B cell (primary cell): ENCODE measurements at regions not wholly inside any gene's neighbourhood (a gene's known extent, or its start where the extent isn't known, plus 50 kb on each side); places are given as distances from the start of the nearest gene placed in this dataset.

Experiments used
- ATAC-seq: fragments of 200-7000 bp; cut with Tn5 transposase; one replicate; pipeline ENCODE4 v1.10.0; 2021; ENCODE audit warnings: low read depth, mild to moderate bottlenecking, moderate number of reproducible peaks, moderate library complexity
- CTCF ChIA-PET: fragments of 350-600 bp; sonication (Branson Sonifier 250); formaldehyde crosslinking; loops from one replicate; lab custom pipeline; 2021; ENCODE audit warnings: antibody characterized with exemption, inconsistent platforms; lab: Charles Lee
- POLR2A ChIA-PET: fragments of 350-600 bp; sonication (Branson Sonifier 250); formaldehyde crosslinking; loops from one replicate; lab custom pipeline; 2021; ENCODE audit warnings: antibody characterized with exemption; lab: Charles Lee
- DNase-seq: peaks from one replicate; pipeline ENCODE4 v3.0.0; 2013
- H2AFZ ChIP-seq: 2 replicates; pipeline ENCODE4 v1.6.1; 2012; ENCODE audit warnings: mild to moderate bottlenecking, low read depth, low read length; ENCODE audit not compliant: insufficient read depth, poor library complexity, severe bottlenecking
- H3K27ac ChIP-seq, 2 donors: 1 replicate in 1 of 2; 2 replicates in 1 of 2; pipeline ENCODE4 v1.5.1; 2012 to 2013; ENCODE audit warnings: low read length in 2 of 2, mild to moderate bottlenecking in 2 of 2, moderate library complexity in 1 of 2
- H3K27me3 ChIP-seq, 4 experiments: fragments of 200-600 bp in 1 of 4; sonication (generic) in 1 of 4; replicated peaks in 1 of 4; 1 replicate in 2 of 4; 2 replicates in 2 of 4; pipeline versions ENCODE4 v1.6.1 to v1.7.0; 2013 to 2016; ENCODE audit warnings: low read length in 3 of 4, mild to moderate bottlenecking in 2 of 4, mixed read lengths in 1 of 4, moderate library complexity in 1 of 4; ENCODE audit not compliant: insufficient read depth in 4 of 4, control insufficient read depth in 3 of 4; ENCODE audit errors: control extremely low read depth in 1 of 4
- H3K36me3 ChIP-seq, 2 experiments: replicated peaks in 1 of 2; 1 replicate in 1 of 2; 2 replicates in 1 of 2; pipeline versions ENCODE4 v1.6.1 to v1.7.1; 2013; ENCODE audit warnings: low read length in 1 of 2; ENCODE audit not compliant: insufficient read depth in 2 of 2, control insufficient read depth in 1 of 2; ENCODE audit errors: control extremely low read depth in 1 of 2, extremely low read depth in 1 of 2
- H3K4me1 ChIP-seq, 2 donors: fragments of 200-600 bp in 1 of 2; sonication (generic) in 1 of 2; 1 replicate in 1 of 2; 2 replicates in 1 of 2; pipeline versions ENCODE4 v1.5.1 to v1.6.1; 2013 to 2017; ENCODE audit warnings: low read length in 2 of 2; ENCODE audit not compliant: control insufficient read depth in 2 of 2, insufficient read depth in 2 of 2
- H3K4me2 ChIP-seq: replicated peaks from 2 replicates; pipeline ENCODE3; 2012; ENCODE audit warnings: mild to moderate bottlenecking, low read depth, low read length; ENCODE audit not compliant: poor library complexity, severe bottlenecking
- H3K4me3 ChIP-seq, 5 experiments: fragments of 200-600 bp in 1 of 5; sonication (generic) in 1 of 5; 1 replicate in 3 of 5; 2 replicates in 2 of 5; pipeline versions ENCODE4 v1.5.1 to v1.7.0; 2011 to 2016; ENCODE audit warnings: low read length in 4 of 5, mild to moderate bottlenecking in 4 of 5, low read depth in 2 of 5, control low read depth in 1 of 5, moderate library complexity in 1 of 5; ENCODE audit not compliant: insufficient read depth in 1 of 5; ENCODE audit errors: control extremely low read depth in 1 of 5, extremely low read depth in 1 of 5
- H3K79me2 ChIP-seq: fragments of 200-600 bp; sonication (generic); one replicate; pipeline ENCODE4 v1.6.0; 2016; ENCODE audit warnings: low read length; ENCODE audit not compliant: control insufficient read depth, insufficient read depth
- H3K9ac ChIP-seq: fragments of 200-600 bp; sonication (generic); 2 replicates; pipeline ENCODE4 v1.6.1; 2017; ENCODE audit warnings: mild to moderate bottlenecking, low read length, moderate library complexity
- H3K9me3 ChIP-seq, 3 donors: one replicate each; pipeline versions ENCODE4 v1.6.1 to v1.7.1; 2013; ENCODE audit warnings: low read length in 2 of 3; ENCODE audit not compliant: control insufficient read depth in 2 of 3, insufficient read depth in 1 of 3; ENCODE audit errors: control extremely low read depth in 1 of 3
- H4K20me1 ChIP-seq: 2 replicates; pipeline ENCODE4 v1.6.0; 2012; ENCODE audit warnings: mild to moderate bottlenecking, low read length; ENCODE audit not compliant: insufficient read depth, control insufficient read depth, poor library complexity, severe bottlenecking
- H3K27ac Mint-ChIP-seq: one replicate; pipeline ENCODE4 v1.8.0; 2021; ENCODE audit warnings: mixed read lengths
- H3K27me3 Mint-ChIP-seq: one replicate; pipeline ENCODE4 v1.8.0; 2021; ENCODE audit warnings: mixed read lengths
- H3K4me1 Mint-ChIP-seq: one replicate; pipeline ENCODE4 v1.8.0; 2021; ENCODE audit warnings: mixed read lengths
- H3K4me3 Mint-ChIP-seq: one replicate; pipeline ENCODE4 v1.8.0; 2021; ENCODE audit warnings: mixed read lengths
- H3K9me3 Mint-ChIP-seq: one replicate; pipeline ENCODE4 v1.8.0; 2022; ENCODE audit warnings: mixed read lengths; ENCODE audit not compliant: insufficient read depth
- CTCF ChIP-seq: fragments of 200-600 bp; IDR thresholded peaks from one replicate; pipeline ENCODE4 v1.8.0; 2022; ENCODE audit warnings: antibody characterized with exemption, mild to moderate bottlenecking
- EZH2 ChIP-seq: IDR thresholded peaks from 2 replicates; pipeline ENCODE4 v1.6.1; 2012; ENCODE audit warnings: borderline replicate concordance, low read depth, mild to moderate bottlenecking, moderate library complexity, low read length; ENCODE audit not compliant: insufficient read depth, poor library complexity, severe bottlenecking
- WGBS: methylation state at CpG from one replicate; pipeline ENCODE4 v1.1.5; 2013; ENCODE audit warnings: missing lambda C conversion rate; ENCODE audit not compliant: insufficient coverage; 5-methylcytosine and 5-hydroxymethylcytosine counted together
- intact Hi-C: fragments of 100-400 bp; cut with micrococcal nuclease; formaldehyde crosslinking; loops from one replicate; pipeline ENCODE4 v1.10.0; 2022

GRCh38 chr3:6418485-6418884 lies 442.4 kb upstream of the GRM7 start:
- intact Hi-C loops, result no loop called here
- Mint-ChIP-seq H3K27me3 (no peaks in the 10 kb centered on the region), H3K4me3 (no peak overlapping the region), H3K9me3 (peaks cover 2% of the 10 kb centered on the region), H3K4me1 (no peaks in the 10 kb centered on the region), H3K27ac (no peak overlapping the region)
- H3K9ac ChIP-seq, result no peak overlapping the region
- DNase-seq (no peak), ATAC-seq (no peak)
- H3K27ac ChIP-seq, result no peak overlapping the region
- H4K20me1 ChIP-seq, result no peaks in the 10 kb centered on the region
- H3K9me3 ChIP-seq, result no peaks in the 10 kb centered on the region
- H3K4me3 ChIP-seq, result no peak overlapping the region
- no CpG with 5 or more reads among the region's 1 CpG for WGBS
- no peak overlapping the region for H3K4me2 ChIP-seq
- CTCF ChIA-PET, result no interaction called here
- POLR2A ChIA-PET, result no interaction called here
- no peaks in the 10 kb centered on the region for H3K27me3 ChIP-seq
- no peaks in the 10 kb centered on the region for H3K36me3 ChIP-seq
- H3K79me2 ChIP-seq, result no peaks in the 10 kb centered on the region
- H3K4me1 ChIP-seq, result no peaks in the 10 kb centered on the region
- H2AFZ ChIP-seq, result no peak overlapping the region
- TF ChIP-seq CTCF (no peak), EZH2 (no peak)

- Histone ChIP-seq H3K27me3 (no peaks in the 10 kb centered on the region), H3K9me3 (peaks cover 0 to 9% (median 4%) of the 10 kb centered on the region in 3 donors), H3K79me2 (no peaks in the 10 kb centered on the region), H3K4me3 (no peak overlapping the region), H3K9ac (no peak overlapping the region), H3K4me1 (no peaks in the 10 kb centered on the region), H4K20me1 (no peaks in the 10 kb centered on the region), H3K36me3 (no peaks in the 10 kb centered on the region), H2AFZ (no peak overlapping the region), H3K27ac (no peak overlapping the region), H3K4me2 (no peak overlapping the region)
- TF ChIP-seq EZH2 (no peak), CTCF (no peak)
- H3K27ac Mint-ChIP-seq, result no peak overlapping the region
- DNase-seq (no peak), ATAC-seq (no peak)
- H3K4me1 Mint-ChIP-seq, result no peaks in the 10 kb centered on the region
- H3K27me3 Mint-ChIP-seq, result no peaks in the 10 kb centered on the region
- intact Hi-C loops, result no loop called here
- ChIA-PET CTCF (no interaction called here), POLR2A (no interaction called here)
- WGBS, result no CpG with 5 or more reads among the region's 4 CpGs
- peaks cover 12% of the 10 kb centered on the region for H3K9me3 Mint-ChIP-seq
- no peak overlapping the region for H3K4me3 Mint-ChIP-seq
Measured at GRCh38 chr3:6421666-6422445, 439.1 kb upstream of the GRM7 start.
